Astrocyte (in vitro differentiated cells and primary cell): ENCODE measurements at regions not wholly inside any gene's neighbourhood (a gene's known extent, or its start where the extent isn't known, plus 50 kb on each side); places are given as distances from the start of the nearest gene placed in this dataset.

ENCODE experiments used
- DNase-seq: peaks from one replicate; pipeline ENCODE4 v3.0.0-alpha.2; 2010; ENCODE audit warnings: low read depth
- FAIRE-seq: peaks from 2 replicates; lab custom pipeline; 2011; peaks lifted over from hg19 to GRCh38; lab: Jason Lieb, UNC
- H2AFZ ChIP-seq: 2 replicates; pipeline ENCODE4 v1.6.0; 2012; ENCODE audit warnings: low read depth, low read length, inconsistent platforms
- H3K27ac ChIP-seq: 2 replicates; pipeline ENCODE4 v1.5.1; 2011; ENCODE audit warnings: low read depth, low read length, inconsistent platforms
- H3K27me3 ChIP-seq: 2 replicates; pipeline ENCODE4 v1.6.0; 2011; ENCODE audit warnings: low read length, inconsistent platforms; ENCODE audit not compliant: insufficient read depth
- H3K36me3 ChIP-seq: 2 replicates; pipeline ENCODE4 v1.5.1; 2011; ENCODE audit warnings: low read length, inconsistent platforms; ENCODE audit not compliant: insufficient read depth
- H3K4me1 ChIP-seq: 2 replicates; pipeline ENCODE4 v1.5.1; 2011; ENCODE audit warnings: low read length, inconsistent platforms; ENCODE audit not compliant: insufficient read depth
- H3K4me2 ChIP-seq: 2 replicates; pipeline ENCODE4 v1.6.0; 2012; ENCODE audit warnings: low read length, inconsistent platforms
- H3K4me3 ChIP-seq: 2 replicates; pipeline ENCODE4 v1.5.1; 2011; ENCODE audit warnings: low read depth, mild to moderate bottlenecking, low read length, inconsistent platforms; ENCODE audit not compliant: insufficient read depth
- H3K79me2 ChIP-seq: 2 replicates; pipeline ENCODE4 v1.6.0; 2012; ENCODE audit warnings: mild to moderate bottlenecking, low read length, inconsistent platforms; ENCODE audit not compliant: insufficient read depth
- H3K9ac ChIP-seq: 2 replicates; pipeline ENCODE4 v1.6.0; 2012; ENCODE audit warnings: mild to moderate bottlenecking, low read length, inconsistent platforms
- H3K9me3 ChIP-seq: 2 replicates; pipeline ENCODE4 v1.5.1; 2012; ENCODE audit warnings: low read depth, mild to moderate bottlenecking, low read length, inconsistent platforms; ENCODE audit not compliant: insufficient read depth
- H4K20me1 ChIP-seq: 2 replicates; pipeline ENCODE4 v1.6.0; 2012; ENCODE audit warnings: low read length, inconsistent platforms; ENCODE audit not compliant: insufficient read depth
- H3K27ac Mint-ChIP-seq: one replicate; pipeline ENCODE4 v1.8.0; 2021; ENCODE audit warnings: mild to moderate bottlenecking, mixed read lengths; ENCODE audit not compliant: unreplicated experiment
- H3K27me3 Mint-ChIP-seq: one replicate; pipeline ENCODE4 v1.8.0; 2021; ENCODE audit warnings: low read depth, mixed read lengths; ENCODE audit not compliant: unreplicated experiment
- H3K36me3 Mint-ChIP-seq: one replicate; pipeline ENCODE4 v1.8.0; 2021; ENCODE audit warnings: low read depth, mixed read lengths; ENCODE audit not compliant: unreplicated experiment
- H3K4me1 Mint-ChIP-seq: one replicate; pipeline ENCODE4 v1.8.0; 2021; ENCODE audit warnings: low read depth, mixed read lengths; ENCODE audit not compliant: unreplicated experiment
- H3K4me3 Mint-ChIP-seq: one replicate; pipeline ENCODE4 v1.8.0; 2021; ENCODE audit warnings: mild to moderate bottlenecking, moderate library complexity, mixed read lengths; ENCODE audit not compliant: unreplicated experiment
- H3K9me3 Mint-ChIP-seq: one replicate; pipeline ENCODE4 v1.8.0; 2021; ENCODE audit warnings: mild to moderate bottlenecking, mixed read lengths; ENCODE audit not compliant: unreplicated experiment
- CTCF ChIP-seq: IDR thresholded peaks from 2 replicates; pipeline ENCODE4 v1.5.1; 2011; ENCODE audit warnings: low read depth, mild to moderate bottlenecking, inconsistent platforms, low read length, moderate library complexity; ENCODE audit not compliant: insufficient read depth
- EZH2 ChIP-seq: IDR thresholded peaks from 2 replicates; pipeline ENCODE4 v1.6.1; 2012; ENCODE audit warnings: mild to moderate bottlenecking, low read length, inconsistent platforms; ENCODE audit not compliant: insufficient read depth

GRCh38 chr2:21484643-21485042, 360.9 kb downstream of the TDRD15 start:
- Histone ChIP-seq H3K79me2 (no peaks in the 10 kb centered on the region), H3K27me3 (no peaks in the 10 kb centered on the region), H3K4me2 (no peak overlapping the region), H4K20me1 (no peaks in the 10 kb centered on the region), H3K9ac (no peak overlapping the region), H3K4me1 (no peaks in the 10 kb centered on the region), H2AFZ (no peak overlapping the region), H3K27ac (no peak overlapping the region), H3K9me3 (no peaks in the 10 kb centered on the region), H3K4me3 (no peak overlapping the region), H3K36me3 (no peaks in the 10 kb centered on the region)
- H3K27me3 Mint-ChIP-seq: no peaks in the 10 kb centered on the region
- H3K4me3 Mint-ChIP-seq: no peak overlapping the region
- H3K27ac Mint-ChIP-seq: no peak overlapping the region
- peaks cover 1% of the 10 kb centered on the region for H3K9me3 Mint-ChIP-seq
- no peak for DNase-seq
- no peaks in the 10 kb centered on the region for H3K4me1 Mint-ChIP-seq
- TF ChIP-seq CTCF (no peak), EZH2 (no peak)
- H3K36me3 Mint-ChIP-seq: no peaks in the 10 kb centered on the region
- no peak for FAIRE-seq

DNA sequence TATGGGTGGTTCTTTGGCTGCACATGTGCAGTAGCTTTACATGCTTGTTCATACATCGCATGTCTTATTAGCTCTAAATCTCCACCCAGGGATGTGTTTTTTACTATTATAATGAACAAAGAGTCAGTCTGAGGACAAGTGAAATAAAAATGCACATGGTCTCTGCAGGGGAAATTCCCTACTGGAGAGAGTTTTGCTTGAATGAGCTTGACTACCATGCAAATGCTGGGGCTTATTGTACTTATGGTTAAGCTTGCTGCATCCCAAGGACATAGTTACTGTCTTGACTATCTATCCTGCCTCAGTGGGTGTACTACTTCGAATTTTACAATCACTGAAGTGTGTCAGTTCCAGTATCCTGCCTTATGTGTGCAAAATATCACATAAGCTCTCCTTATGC, 362.7 kb downstream of the TDRD15 start:
- Histone ChIP-seq H3K36me3 (no peaks in the 10 kb centered on the region), H3K4me1 (no peaks in the 10 kb centered on the region), H3K4me2 (no peak overlapping the region), H3K9ac (no peak overlapping the region), H2AFZ (no peak overlapping the region), H3K9me3 (no peaks in the 10 kb centered on the region), H3K4me3 (no peak overlapping the region), H3K27me3 (no peaks in the 10 kb centered on the region), H4K20me1 (no peaks in the 10 kb centered on the region), H3K27ac (no peak overlapping the region), H3K79me2 (no peaks in the 10 kb centered on the region)
- Mint-ChIP-seq H3K9me3 (peaks cover 1% of the 10 kb centered on the region), H3K4me1 (no peaks in the 10 kb centered on the region), H3K4me3 (no peak overlapping the region), H3K36me3 (no peaks in the 10 kb centered on the region), H3K27ac (no peak overlapping the region), H3K27me3 (no peaks in the 10 kb centered on the region)
- no peak for TF ChIP-seq CTCF
- no peak for TF ChIP-seq EZH2
- no peak for FAIRE-seq
- DNase-seq: no peak

- no peaks in the 10 kb centered on the region for H3K9me3 ChIP-seq
- H3K4me2 ChIP-seq: no peak overlapping the region
- H3K4me3 Mint-ChIP-seq: no peak overlapping the region
- no peaks in the 10 kb centered on the region for H3K36me3 ChIP-seq
- H3K27ac Mint-ChIP-seq: no peak overlapping the region
- H2AFZ ChIP-seq: no peak overlapping the region
- no peak overlapping the region for H3K4me3 ChIP-seq
- no peak for FAIRE-seq
- H3K36me3 Mint-ChIP-seq: no peaks in the 10 kb centered on the region
- no peaks in the 10 kb centered on the region for H3K79me2 ChIP-seq
- H3K27me3 Mint-ChIP-seq: no peaks in the 10 kb centered on the region
- peaks cover 1% of the 10 kb centered on the region for H3K9me3 Mint-ChIP-seq
- H3K4me1 ChIP-seq: no peaks in the 10 kb centered on the region
- TF ChIP-seq EZH2 (no peak), CTCF (no peak)
- no peak for DNase-seq
- no peak overlapping the region for H3K9ac ChIP-seq
- H3K4me1 Mint-ChIP-seq: no peaks in the 10 kb centered on the region
- H4K20me1 ChIP-seq: no peaks in the 10 kb centered on the region
- H3K27me3 ChIP-seq: no peaks in the 10 kb centered on the region
- no peak overlapping the region for H3K27ac ChIP-seq
Measured at GRCh38 chr2:21489080-21489479, 365.3 kb downstream of the TDRD15 start.
